Naive thymus-derived CD4-positive, alpha-beta T cell (primary cell): ENCODE measurements at regions not wholly inside any gene's neighbourhood (a gene's known extent, or its start where the extent isn't known, plus 50 kb on each side); places are given as distances from the start of the nearest gene placed in this dataset.
A peak's percentile ranks its signal among the peaks of the same experiment; 100 is the strongest.

Source experiments
- ATAC-seq: fragments of 150-1000 bp; cut with Tn5 transposase; 2 replicates; pipeline ENCODE4 v1.10.0; 2021; ENCODE audit warnings: mild to moderate bottlenecking, moderate library complexity
- CTCF ChIA-PET: fragments of 350-600 bp; sonication (Branson Sonifier 250); formaldehyde crosslinking; loops from one replicate; lab custom pipeline; 2021; ENCODE audit warnings: antibody characterized with exemption; lab: Charles Lee
- POLR2A ChIA-PET: fragments of 350-600 bp; sonication (Branson Sonifier 250); formaldehyde crosslinking; loops from one replicate; lab custom pipeline; 2021; ENCODE audit warnings: antibody characterized with exemption, inconsistent platforms; lab: Charles Lee
- DNase-seq, 9 donors: peaks; one replicate each; pipeline versions ENCODE4 v3.0.0 to v3.0.0-alpha.2; 2020 to 2022; ENCODE audit warnings: mixed read lengths in 1 of 9
- H3K27ac ChIP-seq: one replicate; pipeline ENCODE4 v1.7.0; 2013; ENCODE audit warnings: mild to moderate bottlenecking, low read depth, low read length, moderate library complexity
- H3K27me3 ChIP-seq, 2 donors: one replicate each; pipeline ENCODE4 v1.7.0; 2013; ENCODE audit warnings: low read length in 2 of 2, mild to moderate bottlenecking in 2 of 2, moderate library complexity in 2 of 2; ENCODE audit not compliant: control insufficient read depth in 2 of 2, insufficient read depth in 2 of 2
- H3K36me3 ChIP-seq, 3 experiments: 1 replicate in 2 of 3; 2 replicates in 1 of 3; pipeline ENCODE4 v1.7.0; 2013; ENCODE audit warnings: low read length in 3 of 3, mild to moderate bottlenecking in 3 of 3, moderate library complexity in 1 of 3; ENCODE audit not compliant: insufficient read depth in 3 of 3, control insufficient read depth in 2 of 3
- H3K4me1 ChIP-seq, 2 donors: one replicate each; pipeline ENCODE4 v1.7.0; 2013; ENCODE audit warnings: low read length in 2 of 2, mild to moderate bottlenecking in 2 of 2, moderate library complexity in 1 of 2; ENCODE audit not compliant: control insufficient read depth in 2 of 2, insufficient read depth in 2 of 2
- H3K4me3 ChIP-seq: 2 replicates; pipeline ENCODE4 v1.7.0; 2013; ENCODE audit warnings: mild to moderate bottlenecking, low read length
- H3K9me3 ChIP-seq, 3 experiments: 1 replicate in 2 of 3; 2 replicates in 1 of 3; pipeline ENCODE4 v1.7.0; 2013; ENCODE audit warnings: low read length in 3 of 3; ENCODE audit not compliant: control insufficient read depth in 2 of 3
- H3K27ac Mint-ChIP-seq, 9 donors: one replicate each; pipeline ENCODE4 v1.8.0; 2020 to 2022; ENCODE audit warnings: mixed read lengths in 9 of 9, mild to moderate bottlenecking in 8 of 9, moderate library complexity in 5 of 9, inconsistent platforms in 2 of 9
- H3K27me3 Mint-ChIP-seq, 5 donors: one replicate each; pipeline ENCODE4 v1.8.0; 2021 to 2022; ENCODE audit warnings: mixed read lengths in 5 of 5, mild to moderate bottlenecking in 1 of 5
- H3K36me3 Mint-ChIP-seq, 5 donors: one replicate each; pipeline ENCODE4 v1.8.0; 2020 to 2022; ENCODE audit warnings: mixed read lengths in 5 of 5, mild to moderate bottlenecking in 3 of 5, inconsistent platforms in 1 of 5
- H3K4me1 Mint-ChIP-seq, 7 donors: one replicate each; pipeline ENCODE4 v1.8.0; 2020 to 2022; ENCODE audit warnings: mixed read lengths in 7 of 7, mild to moderate bottlenecking in 3 of 7, inconsistent platforms in 1 of 7
- H3K4me3 Mint-ChIP-seq, 10 donors: one replicate each; pipeline ENCODE4 v1.8.0; 2020 to 2022; ENCODE audit warnings: mild to moderate bottlenecking in 10 of 10, mixed read lengths in 10 of 10, moderate library complexity in 6 of 10, inconsistent platforms in 2 of 10
- H3K9me3 Mint-ChIP-seq, 11 donors: one replicate each; pipeline ENCODE4 v1.8.0; 2020 to 2022; ENCODE audit warnings: mixed read lengths in 11 of 11, mild to moderate bottlenecking in 4 of 11, inconsistent platforms in 1 of 11, moderate library complexity in 1 of 11
- intact Hi-C, 2 donors: fragments of 100-400 bp; cut with micrococcal nuclease; formaldehyde crosslinking; loops; one replicate each; pipeline ENCODE4 v1.15.1; 2023

- peaks cover 0 to 17% (median 0%) of the 10 kb centered on the region in 5 donors for H3K36me3 Mint-ChIP-seq
- H3K27me3 Mint-ChIP-seq = no peaks in the 10 kb centered on the region
- no peaks in the 10 kb centered on the region for H3K27me3 ChIP-seq
- H3K4me1 Mint-ChIP-seq = peaks cover 9 to 62% (median 52%) of the 10 kb centered on the region in 7 donors
- CTCF ChIA-PET = interaction anchor here (0.5 to 0.7 kb wide), 2 partner anchors 136 to 160 kb away, joined by 3 to 4 read pairs; no protein-coding TSS in a partner anchor
- H3K4me3 Mint-ChIP-seq = no peak overlapping the region
- DNase-seq (no peak), ATAC-seq (no peak)
- POLR2A ChIA-PET = interaction anchor here (0.9 to 2.5 kb wide), 4 partner anchors 8 to 225 kb away, joined by 3 to 8 read pairs (median 5); partner anchors contain the start of gene BTG1
- no peaks in the 10 kb centered on the region for H3K36me3 ChIP-seq
- intact Hi-C loops = no loop called here
- H3K27ac ChIP-seq = no peak overlapping the region
- peak overlapping the region in 4 of 9 donors; percentile 6 to 22 (median 10) for H3K27ac Mint-ChIP-seq
- peaks cover 0 to 11% (median 0%) of the 10 kb centered on the region in 11 donors for H3K9me3 Mint-ChIP-seq
- H3K4me1 ChIP-seq = peaks cover 0 to 8% of the 10 kb centered on the region in 2 donors
- no peak overlapping the region for H3K4me3 ChIP-seq
- no peaks in the 10 kb centered on the region for H3K9me3 ChIP-seq
Observed at GRCh38 chr12:92370828-92371227, 225.2 kb upstream of the BTG1 start.

- POLR2A ChIA-PET = interaction anchor here (1.5 to 2.5 kb wide), 2 partner anchors 9 to 224 kb away, joined by 6 to 8 read pairs; partner anchors contain the start of gene BTG1
- H3K36me3 Mint-ChIP-seq = peaks cover 0 to 17% (median 0%) of the 10 kb centered on the region in 5 donors
- intact Hi-C loops = no loop called here
Observed at GRCh38 chr12:92369636-92370035, 224.0 kb upstream of the BTG1 start.

DNA sequence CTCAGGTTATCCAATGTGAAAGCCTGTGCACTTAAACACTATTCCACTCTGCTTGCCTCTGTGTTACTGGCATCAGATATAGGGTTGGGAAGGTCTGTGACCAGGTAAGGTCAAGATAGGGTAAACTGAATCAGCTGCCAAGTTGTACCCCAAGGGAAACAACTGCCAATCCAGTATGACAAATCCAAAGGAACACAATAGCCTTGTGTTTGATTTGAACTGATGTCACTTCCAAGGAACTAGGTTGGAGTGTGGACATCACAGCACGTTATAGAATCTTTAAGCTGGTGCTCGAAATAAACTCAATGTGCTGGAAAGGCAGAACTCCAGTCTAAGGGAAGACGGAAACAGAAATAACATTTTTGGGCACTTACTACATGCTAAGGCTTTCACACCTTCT is 223.4 kb upstream of the BTG1 start:
- CTCF ChIA-PET = interaction anchor here (0.6 to 0.7 kb wide), 2 partner anchors 9 to 41 kb away, joined by 3 read pairs; no protein-coding TSS in a partner anchor
- Histone ChIP-seq H3K4me1 (peaks cover under 1 to 16% of the 10 kb centered on the region in 2 donors), H3K27ac (no peak overlapping the region), H3K9me3 (no peaks in the 10 kb centered on the region), H3K36me3 (no peaks in the 10 kb centered on the region), H3K27me3 (no peaks in the 10 kb centered on the region), H3K4me3 (no peak overlapping the region)
- peaks cover 0 to 10% (median 0%) of the 10 kb centered on the region in 11 donors for H3K9me3 Mint-ChIP-seq
- H3K36me3 Mint-ChIP-seq = peaks cover 0 to 16% (median 0%) of the 10 kb centered on the region in 5 donors
- H3K4me3 Mint-ChIP-seq = no peak overlapping the region
- POLR2A ChIA-PET = interaction anchor here (2.5 kb wide), 1 partner anchor 224 kb away, joined by 8 read pairs; the partner anchor contains the start of gene BTG1
- H3K27me3 Mint-ChIP-seq = no peaks in the 10 kb centered on the region
- DNase-seq (no peak), ATAC-seq (no peak)
- intact Hi-C loops = no loop called here
- peak overlapping the region in 1 of 9 donors; percentile 62 for H3K27ac Mint-ChIP-seq
- peaks cover 9 to 65% (median 54%) of the 10 kb centered on the region in 7 donors for H3K4me1 Mint-ChIP-seq

More at GRCh38 chr12:92369636-92370035, 224.0 kb upstream of the BTG1 start:
- peaks cover 0 to 10% (median 0%) of the 10 kb centered on the region in 11 donors for H3K9me3 Mint-ChIP-seq
- no peak overlapping the region for H3K27ac ChIP-seq
- H3K9me3 ChIP-seq = no peaks in the 10 kb centered on the region
- H3K27me3 ChIP-seq = no peaks in the 10 kb centered on the region
- H3K4me1 Mint-ChIP-seq = peaks cover 6 to 65% (median 55%) of the 10 kb centered on the region in 7 donors
- no peak for ATAC-seq
- CTCF ChIA-PET = interaction anchor here (0.6 to 0.7 kb wide), 2 partner anchors 9 to 40 kb away, joined by 3 read pairs; no protein-coding TSS in a partner anchor
- no peak overlapping the region for H3K4me3 ChIP-seq
- no peaks in the 10 kb centered on the region for H3K27me3 Mint-ChIP-seq
- H3K36me3 ChIP-seq = no peaks in the 10 kb centered on the region
- DNase-seq = no peak
- no peak overlapping the region for H3K4me3 Mint-ChIP-seq
- peak overlapping the region in 1 of 9 donors; percentile 5 for H3K27ac Mint-ChIP-seq
- H3K4me1 ChIP-seq = peaks cover 0 to 10% of the 10 kb centered on the region in 2 donors

- Mint-ChIP-seq H3K4me1 (peaks cover 23 to 76% (median 70%) of the 10 kb centered on the region in 7 donors), H3K27me3 (no peaks in the 10 kb centered on the region), H3K9me3 (peaks cover 0 to 24% (median 11%) of the 10 kb centered on the region in 11 donors), H3K27ac (peak overlapping the region in 8 of 9 donors; percentile 50 to 99 (median 86)), H3K4me3 (peak overlapping the region in 3 of 10 donors; percentile 16 to 42 (median 32)), H3K36me3 (peaks cover 0 to 33% (median 5%) of the 10 kb centered on the region in 5 donors)
- no peak for ATAC-seq
- H3K4me3 ChIP-seq = no peak overlapping the region
- peaks cover 0 to 6% (median 0%) of the 10 kb centered on the region in 3 experiments for H3K9me3 ChIP-seq
- no peaks in the 10 kb centered on the region for H3K27me3 ChIP-seq
- no peak overlapping the region for H3K27ac ChIP-seq
- POLR2A ChIA-PET = interaction anchor here (0.6 to 7.4 kb wide), 8 partner anchors 8 to 222 kb away, joined by 3 to 140 read pairs (median 24); partner anchors contain the start of gene BTG1
- intact Hi-C loops = loop anchor here in 1 of 2 donors (2.0 kb wide), 1 partner anchor 13 kb away; no protein-coding TSS in a partner anchor
- peaks cover 24 to 46% of the 10 kb centered on the region in 2 donors for H3K4me1 ChIP-seq
- CTCF ChIA-PET = interaction anchor here (0.6 to 0.9 kb wide), 2 partner anchors 22 to 161 kb away, joined by 3 to 5 read pairs; no protein-coding TSS in a partner anchor
- H3K36me3 ChIP-seq = no peaks in the 10 kb centered on the region
- DNase-seq = no peak
Observed at GRCh38 chr12:92365836-92366235, 220.2 kb upstream of the BTG1 start.

GRCh38 chr12:92365333-92365732 is 219.7 kb upstream of the BTG1 start:
- peak overlapping the region in 8 of 9 donors; percentile 50 to 99 (median 86) for H3K27ac Mint-ChIP-seq
- H3K36me3 Mint-ChIP-seq = peaks cover 0 to 38% (median 6%) of the 10 kb centered on the region in 5 donors
- peak overlapping the region in 2 of 10 donors; percentile 32 to 42 for H3K4me3 Mint-ChIP-seq
- Histone ChIP-seq H3K27me3 (no peaks in the 10 kb centered on the region), H3K9me3 (peaks cover 0 to 8% (median 0%) of the 10 kb centered on the region in 3 experiments), H3K4me1 (peaks cover 26 to 51% of the 10 kb centered on the region in 2 donors), H3K4me3 (no peak overlapping the region), H3K36me3 (no peaks in the 10 kb centered on the region), H3K27ac (no peak overlapping the region)
- peaks cover 24 to 76% (median 70%) of the 10 kb centered on the region in 7 donors for H3K4me1 Mint-ChIP-seq
- H3K9me3 Mint-ChIP-seq = peaks cover 0 to 30% (median 16%) of the 10 kb centered on the region in 11 donors
- CTCF ChIA-PET = interaction anchor here (0.6 to 2.4 kb wide), 4 partner anchors 9 to 160 kb away, joined by 3 to 9 read pairs (median 4); no protein-coding TSS in a partner anchor
- intact Hi-C loops = loop anchor here in 1 of 2 donors (2.0 kb wide), 1 partner anchor 13 kb away; no protein-coding TSS in a partner anchor
- DNase-seq (no peak), ATAC-seq (no peak)
- no peaks in the 10 kb centered on the region for H3K27me3 Mint-ChIP-seq
- POLR2A ChIA-PET = interaction anchor here (0.6 to 7.4 kb wide), 9 partner anchors 9 to 221 kb away, joined by 3 to 140 read pairs (median 16); partner anchors contain the start of gene BTG1
